ENCODE measurements at regions not wholly inside any gene's neighbourhood (a gene's known extent, or its start where the extent isn't known, plus 50 kb on each side); places are given as distances from the start of the nearest gene placed in this dataset.

- no peaks in the 10 kb centered on the region for H3K9me3 ChIP-seq (ENCODE audit: low read length)
- H3K4me2 ChIP-seq (ENCODE audit: low read depth, low read length, poor library complexity, severe bottlenecking), result no peak overlapping the region
- H4K20me1 ChIP-seq (ENCODE audit: insufficient read depth, low read depth, low read length), result no peaks in the 10 kb centered on the region
- DNase-seq, result no peak
- no peak overlapping the region for H3K27ac ChIP-seq (ENCODE audit: low read length)
- no peak overlapping the region for H2AFZ ChIP-seq (ENCODE audit: low read length)
- H3K79me2 ChIP-seq (ENCODE audit: low read length), result no peaks in the 10 kb centered on the region
- H3K36me3 ChIP-seq (ENCODE audit: insufficient read depth, low read length), result no peaks in the 10 kb centered on the region
- H3K4me1 ChIP-seq (ENCODE audit: low read length), result no peaks in the 10 kb centered on the region
- no peaks in the 10 kb centered on the region for H3K27me3 ChIP-seq (ENCODE audit: low read length)
- H3K4me3 ChIP-seq (ENCODE audit: low read length), result no peak overlapping the region
- H3K9ac ChIP-seq (ENCODE audit: low read length), result no peak overlapping the region
- no peaks in the 10 kb centered on the region for H3K9me2 ChIP-seq (replicated peaks; ENCODE audit: insufficient read depth, low read length)
These were observed 248.8 kb downstream of the SAMD5 start for GRCh38 chr6:147757291-147757690.

- Histone ChIP-seq H2AFZ (ENCODE audit: low read length) (no peak overlapping the region), H3K9me3 (ENCODE audit: low read length) (no peaks in the 10 kb centered on the region), H3K4me1 (ENCODE audit: low read length) (no peaks in the 10 kb centered on the region), H3K4me2 (ENCODE audit: low read depth, low read length, poor library complexity, severe bottlenecking) (no peak overlapping the region), H3K9ac (ENCODE audit: low read length) (no peak overlapping the region), H3K9me2 (replicated peaks; ENCODE audit: insufficient read depth, low read length) (no peaks in the 10 kb centered on the region), H3K4me3 (ENCODE audit: low read length) (no peak overlapping the region), H3K27ac (ENCODE audit: low read length) (no peak overlapping the region), H3K36me3 (ENCODE audit: insufficient read depth, low read length) (no peaks in the 10 kb centered on the region), H3K79me2 (ENCODE audit: low read length) (no peaks in the 10 kb centered on the region), H4K20me1 (ENCODE audit: insufficient read depth, low read depth, low read length) (no peaks in the 10 kb centered on the region), H3K27me3 (ENCODE audit: low read length) (no peaks in the 10 kb centered on the region)
- DNase-seq, result no peak
These were observed 249.8 kb downstream of the SAMD5 start for GRCh38 chr6:147758303-147758702.

GRCh38 chr6:147759093-147759492 lies 250.6 kb downstream of the SAMD5 start:
- no peak overlapping the region for H3K4me3 ChIP-seq (ENCODE audit: low read length)

GRCh38 chr6:147759536-147759935 lies 251.0 kb downstream of the SAMD5 start:
- H3K27ac ChIP-seq (ENCODE audit: low read length), result no peak overlapping the region
- no peaks in the 10 kb centered on the region for H4K20me1 ChIP-seq (ENCODE audit: insufficient read depth, low read depth, low read length)
- no peak overlapping the region for H3K4me2 ChIP-seq (ENCODE audit: low read depth, low read length, poor library complexity, severe bottlenecking)
- no peak overlapping the region for H3K9ac ChIP-seq (ENCODE audit: low read length)
- no peak overlapping the region for H2AFZ ChIP-seq (ENCODE audit: low read length)
- H3K9me3 ChIP-seq (ENCODE audit: low read length), result no peaks in the 10 kb centered on the region
- no peaks in the 10 kb centered on the region for H3K9me2 ChIP-seq (replicated peaks; ENCODE audit: insufficient read depth, low read length)
- no peaks in the 10 kb centered on the region for H3K4me1 ChIP-seq (ENCODE audit: low read length)
- no peaks in the 10 kb centered on the region for H3K27me3 ChIP-seq (ENCODE audit: low read length)
- H3K79me2 ChIP-seq (ENCODE audit: low read length), result no peaks in the 10 kb centered on the region
- no peak for DNase-seq
- H3K36me3 ChIP-seq (ENCODE audit: insufficient read depth, low read length), result no peaks in the 10 kb centered on the region
- H3K4me3 ChIP-seq (ENCODE audit: low read length), result no peak overlapping the region

More at GRCh38 chr6:147759093-147759492, 250.6 kb downstream of the SAMD5 start:
- Histone ChIP-seq H3K27ac (ENCODE audit: low read length) (no peak overlapping the region), H2AFZ (ENCODE audit: low read length) (no peak overlapping the region), H3K9ac (ENCODE audit: low read length) (no peak overlapping the region), H4K20me1 (ENCODE audit: insufficient read depth, low read depth, low read length) (no peaks in the 10 kb centered on the region), H3K27me3 (ENCODE audit: low read length) (no peaks in the 10 kb centered on the region), H3K4me1 (ENCODE audit: low read length) (no peaks in the 10 kb centered on the region), H3K9me2 (replicated peaks; ENCODE audit: insufficient read depth, low read length) (no peaks in the 10 kb centered on the region), H3K9me3 (ENCODE audit: low read length) (no peaks in the 10 kb centered on the region), H3K79me2 (ENCODE audit: low read length) (no peaks in the 10 kb centered on the region), H3K36me3 (ENCODE audit: insufficient read depth, low read length) (no peaks in the 10 kb centered on the region), H3K4me2 (ENCODE audit: low read depth, low read length, poor library complexity, severe bottlenecking) (no peak overlapping the region)
- DNase-seq, result no peak

GRCh38 chr6:147765541-147765940 lies 257.1 kb downstream of the SAMD5 start:
- Histone ChIP-seq H4K20me1 (ENCODE audit: insufficient read depth, low read depth, low read length) (no peaks in the 10 kb centered on the region), H3K36me3 (ENCODE audit: insufficient read depth, low read length) (no peaks in the 10 kb centered on the region), H3K4me3 (ENCODE audit: low read length) (no peak overlapping the region), H3K9me2 (replicated peaks; ENCODE audit: insufficient read depth, low read length) (no peaks in the 10 kb centered on the region), H3K27ac (ENCODE audit: low read length) (no peak overlapping the region), H2AFZ (ENCODE audit: low read length) (no peak overlapping the region), H3K4me1 (ENCODE audit: low read length) (no peaks in the 10 kb centered on the region), H3K27me3 (ENCODE audit: low read length) (0 out of 2 replicates have a peak, but pooled peaks cover 6% of the 10 kb centered on the region), H3K79me2 (ENCODE audit: low read length) (no peaks in the 10 kb centered on the region), H3K4me2 (ENCODE audit: low read depth, low read length, poor library complexity, severe bottlenecking) (no peak overlapping the region), H3K9me3 (ENCODE audit: low read length) (no peaks in the 10 kb centered on the region), H3K9ac (ENCODE audit: low read length) (no peak overlapping the region)
- no peak for DNase-seq

- H3K9ac ChIP-seq (ENCODE audit: low read length), result no peak overlapping the region
- no peak overlapping the region for H3K4me3 ChIP-seq (ENCODE audit: low read length)
- DNase-seq, result no peak
- H3K27me3 ChIP-seq (ENCODE audit: low read length), result 0 out of 2 replicates have a peak, but pooled peaks cover 6% of the 10 kb centered on the region
- H3K36me3 ChIP-seq (ENCODE audit: insufficient read depth, low read length), result no peaks in the 10 kb centered on the region
- H3K4me1 ChIP-seq (ENCODE audit: low read length), result no peaks in the 10 kb centered on the region
- no peaks in the 10 kb centered on the region for H3K9me2 ChIP-seq (replicated peaks; ENCODE audit: insufficient read depth, low read length)
- H3K27ac ChIP-seq (ENCODE audit: low read length), result no peak overlapping the region
- H3K4me2 ChIP-seq (ENCODE audit: low read depth, low read length, poor library complexity, severe bottlenecking), result no peak overlapping the region
- no peaks in the 10 kb centered on the region for H3K9me3 ChIP-seq (ENCODE audit: low read length)
- H4K20me1 ChIP-seq (ENCODE audit: insufficient read depth, low read depth, low read length), result no peaks in the 10 kb centered on the region
- H3K79me2 ChIP-seq (ENCODE audit: low read length), result no peaks in the 10 kb centered on the region
- no peak overlapping the region for H2AFZ ChIP-seq (ENCODE audit: low read length)
These were observed 260.5 kb downstream of the SAMD5 start for GRCh38 chr6:147768969-147769368.

- no peak overlapping the region for H3K4me2 ChIP-seq (ENCODE audit: low read depth, low read length, poor library complexity, severe bottlenecking)
- H2AFZ ChIP-seq (ENCODE audit: low read length), result no peak overlapping the region
- H3K9ac ChIP-seq (ENCODE audit: low read length), result no peak overlapping the region
- H3K36me3 ChIP-seq (ENCODE audit: insufficient read depth, low read length), result no peaks in the 10 kb centered on the region
- H3K27ac ChIP-seq (ENCODE audit: low read length), result no peak overlapping the region
- no peaks in the 10 kb centered on the region for H3K79me2 ChIP-seq (ENCODE audit: low read length)
- no peaks in the 10 kb centered on the region for H3K4me1 ChIP-seq (ENCODE audit: low read length)
- H3K9me2 ChIP-seq (replicated peaks; ENCODE audit: insufficient read depth, low read length), result no peaks in the 10 kb centered on the region
- no peak for DNase-seq
- no peaks in the 10 kb centered on the region for H3K9me3 ChIP-seq (ENCODE audit: low read length)
- no peak overlapping the region for H3K4me3 ChIP-seq (ENCODE audit: low read length)
- H4K20me1 ChIP-seq (ENCODE audit: insufficient read depth, low read depth, low read length), result no peaks in the 10 kb centered on the region
- 0 out of 2 replicates have a peak, but pooled peaks cover 6% of the 10 kb centered on the region for H3K27me3 ChIP-seq (ENCODE audit: low read length)
These were observed 261.1 kb downstream of the SAMD5 start for GRCh38 chr6:147769496-147770087.

GRCh38 chr6:147770221-147770620 lies 261.7 kb downstream of the SAMD5 start:
- Histone ChIP-seq H3K9me2 (replicated peaks; ENCODE audit: insufficient read depth, low read length) (no peaks in the 10 kb centered on the region), H3K4me2 (ENCODE audit: low read depth, low read length, poor library complexity, severe bottlenecking) (no peak overlapping the region), H3K27ac (ENCODE audit: low read length) (no peak overlapping the region), H3K79me2 (ENCODE audit: low read length) (no peaks in the 10 kb centered on the region), H3K4me1 (ENCODE audit: low read length) (no peaks in the 10 kb centered on the region), H3K9ac (ENCODE audit: low read length) (no peak overlapping the region), H3K4me3 (ENCODE audit: low read length) (no peak overlapping the region), H3K9me3 (ENCODE audit: low read length) (no peaks in the 10 kb centered on the region), H2AFZ (ENCODE audit: low read length) (no peak overlapping the region), H3K27me3 (ENCODE audit: low read length) (0 out of 2 replicates have a peak, but pooled peaks cover 4% of the 10 kb centered on the region), H4K20me1 (ENCODE audit: insufficient read depth, low read depth, low read length) (no peaks in the 10 kb centered on the region), H3K36me3 (ENCODE audit: insufficient read depth, low read length) (no peaks in the 10 kb centered on the region)
- DNase-seq, result no peak
